ENCODE measurements at regions not wholly inside any gene's neighbourhood (a gene's known extent, or its start where the extent isn't known, plus 50 kb on each side); places are given as distances from the start of the nearest gene placed in this dataset.
"Not testable (repeated sequence)": the region's sequence is repeated elsewhere in the genome, so short reads cannot be mapped to it uniquely, and the experiment has no call there.

GRCh38 chr2:48043131-48043700 lies 136.9 kb upstream of the FBXO11 start:
- no peak for DNase-seq (ENCODE audit: low read depth in 4 of 4, low spot score in 3 of 4)

GRCh38 chr2:48043746-48044145 lies 137.4 kb upstream of the FBXO11 start:
- no peak for DNase-seq (ENCODE audit: low read depth in 4 of 4, low spot score in 3 of 4)

GRCh38 chr2:48045613-48046012 lies 139.3 kb upstream of the FBXO11 start:
- DNase-seq (ENCODE audit: low read depth in 4 of 4, low spot score in 3 of 4) = no peak

GRCh38 chr2:48048476-48049171 lies 142.3 kb upstream of the FBXO11 start:
- DNase-seq (ENCODE audit: low read depth in 4 of 4, low spot score in 3 of 4) = no peak

GRCh38 chr2:48049371-48049770 lies 143.1 kb upstream of the FBXO11 start:
- no peak for DNase-seq (ENCODE audit: low read depth in 4 of 4, low spot score in 3 of 4)

GRCh38 chr2:48050711-48051110 lies 144.4 kb upstream of the FBXO11 start:
- DNase-seq (ENCODE audit: low read depth in 4 of 4, low spot score in 3 of 4) = no peak

GRCh38 chr2:48059975-48060374 lies 153.7 kb upstream of the FBXO11 start:
- DNase-seq (ENCODE audit: low read depth in 4 of 4, low spot score in 3 of 4) = no peak

- DNase-seq (ENCODE audit: low read depth in 4 of 4, low spot score in 3 of 4) = not testable (repeated sequence)
Observed at GRCh38 chr2:48061656-48062055, 155.4 kb upstream of the FBXO11 start.

- no peak for DNase-seq (ENCODE audit: low read depth in 4 of 4, low spot score in 3 of 4)
Observed at GRCh38 chr2:48065096-48065495, 158.8 kb upstream of the FBXO11 start.

- no peak for DNase-seq (ENCODE audit: low read depth in 4 of 4, low spot score in 3 of 4)
Observed at GRCh38 chr2:48066000-48066399, 159.7 kb upstream of the FBXO11 start.

- DNase-seq (ENCODE audit: low read depth in 4 of 4, low spot score in 3 of 4) = no peak
Observed at GRCh38 chr2:48069769-48070168, 163.5 kb upstream of the FBXO11 start.

- DNase-seq (ENCODE audit: low read depth in 4 of 4, low spot score in 3 of 4) = no peak
Observed at GRCh38 chr2:48070415-48070814, 164.1 kb upstream of the FBXO11 start.

GRCh38 chr2:48072583-48072982 lies 166.3 kb upstream of the FBXO11 start:
- no peak for DNase-seq (ENCODE audit: low read depth in 4 of 4, low spot score in 3 of 4)

- DNase-seq (ENCODE audit: low read depth in 4 of 4, low spot score in 3 of 4) = no peak
Observed at GRCh38 chr2:48075631-48076030, 169.3 kb upstream of the FBXO11 start.

GRCh38 chr2:48080534-48081316 lies 174.4 kb upstream of the FBXO11 start:
- no peak for DNase-seq (ENCODE audit: low read depth in 4 of 4, low spot score in 3 of 4)

- no peak for DNase-seq (ENCODE audit: low read depth in 4 of 4, low spot score in 3 of 4)
Observed at GRCh38 chr2:48081317-48081628, 175.0 kb upstream of the FBXO11 start.

- DNase-seq (ENCODE audit: low read depth in 4 of 4, low spot score in 3 of 4) = no peak
Observed at GRCh38 chr2:48085888-48086287, 179.6 kb upstream of the FBXO11 start.

GRCh38 chr2:48088994-48089393 lies 182.7 kb upstream of the FBXO11 start:
- no peak for DNase-seq (ENCODE audit: low read depth in 4 of 4, low spot score in 3 of 4)

- no peak for DNase-seq (ENCODE audit: low read depth in 4 of 4, low spot score in 3 of 4)
Observed at GRCh38 chr2:48089644-48090043, 183.3 kb upstream of the FBXO11 start.

- DNase-seq (ENCODE audit: low read depth in 4 of 4, low spot score in 3 of 4) = no peak
Observed at GRCh38 chr2:48092846-48093803, 186.8 kb upstream of the FBXO11 start.

- DNase-seq (ENCODE audit: low read depth in 4 of 4, low spot score in 3 of 4) = not testable (repeated sequence)
Observed at GRCh38 chr2:48096765-48097164, 190.5 kb upstream of the FBXO11 start.

Data from right renal pelvis (tissue), 4 donors.